CD4-positive, alpha-beta T cell treated with Interleukin-1 beta for 1 hour (primary cell): ENCODE measurements at regions not wholly inside any gene's neighbourhood (a gene's known extent, or its start where the extent isn't known, plus 50 kb on each side); places are given as distances from the start of the nearest gene placed in this dataset.

Source experiments
- DNase-seq, 2 donors: peaks; one replicate each; pipeline ENCODE4 v3.0.0-alpha.2; 2020 to 2022

GRCh38 chr15:35736150-35736549 lies 190.2 kb upstream of the DPH6 start:
- no peak for DNase-seq

GRCh38 chr15:35737441-35737840 lies 191.5 kb upstream of the DPH6 start:
- no peak for DNase-seq

GRCh38 chr15:35738370-35738769 lies 192.4 kb upstream of the DPH6 start:
- DNase-seq, result no peak

GRCh38 chr15:35740761-35741160 lies 194.8 kb upstream of the DPH6 start:
- no peak for DNase-seq

GRCh38 chr15:35741395-35741794 lies 195.4 kb upstream of the DPH6 start:
- no peak for DNase-seq

GRCh38 chr15:35741881-35742280 lies 195.9 kb upstream of the DPH6 start:
- DNase-seq, result no peak

- DNase-seq, result no peak
Measured at GRCh38 chr15:35743321-35743720, 197.4 kb upstream of the DPH6 start.

- no peak for DNase-seq
Measured at GRCh38 chr15:35746121-35746520, 200.2 kb upstream of the DPH6 start.

GRCh38 chr15:35748105-35748504 lies 202.1 kb upstream of the DPH6 start:
- DNase-seq, result no peak

GRCh38 chr15:35750051-35750450 lies 204.1 kb upstream of the DPH6 start:
- no peak for DNase-seq

- peak; percentile 1 to 16 for DNase-seq
Measured at GRCh38 chr15:35751413-35752133, 205.6 kb upstream of the DPH6 start.

GRCh38 chr15:35752134-35752466 lies 206.1 kb upstream of the DPH6 start:
- no peak for DNase-seq

- no peak for DNase-seq
Measured at GRCh38 chr15:35753486-35753885, 207.5 kb upstream of the DPH6 start.

GRCh38 chr15:35755237-35755802 lies 209.4 kb upstream of the DPH6 start:
- no peak for DNase-seq

- DNase-seq, result no peak
Measured at GRCh38 chr15:35756623-35757022, 210.7 kb upstream of the DPH6 start.

- DNase-seq, result no peak
Measured at GRCh38 chr15:35757361-35757760, 211.4 kb upstream of the DPH6 start.

GRCh38 chr15:35757765-35758164 lies 211.8 kb upstream of the DPH6 start:
- DNase-seq, result no peak

- DNase-seq, result no peak
Measured at GRCh38 chr15:35764661-35765519, 218.9 kb upstream of the DPH6 start.

GRCh38 chr15:35768949-35769348 lies 223.0 kb upstream of the DPH6 start:
- DNase-seq, result no peak

GRCh38 chr15:35769656-35770055 lies 223.7 kb upstream of the DPH6 start:
- no peak for DNase-seq

- DNase-seq, result no peak
Measured at GRCh38 chr15:35771746-35772442, 225.9 kb upstream of the DPH6 start.

- DNase-seq, result no peak
Measured at GRCh38 chr15:35774653-35775052, 228.7 kb upstream of the DPH6 start.

GRCh38 chr15:35775471-35775870 lies 229.5 kb upstream of the DPH6 start:
- DNase-seq, result no peak

- no peak for DNase-seq
Measured at GRCh38 chr15:35777061-35777460, 231.1 kb upstream of the DPH6 start.
